ENCODE measurements at regions not wholly inside any gene's neighbourhood (a gene's known extent, or its start where the extent isn't known, plus 50 kb on each side); places are given as distances from the start of the nearest gene placed in this dataset.

- TF ChIP-seq POLR2A (IDR thresholded peaks at IDR 0.05) = no peak
- no peak for TF ChIP-seq CTCF (IDR thresholded peaks at IDR 0.05)
Measured at GRCh38 chr13:91174886-91175501, 172.5 kb upstream of the MIR17HG start.

Measured in esophagus squamous epithelium (tissue), 4 donors.